Stomach smooth muscle (tissue), 2 donors: ENCODE measurements at regions not wholly inside any gene's neighbourhood (a gene's known extent, or its start where the extent isn't known, plus 50 kb on each side); places are given as distances from the start of the nearest gene placed in this dataset.
"Not testable (repeated sequence)": the region's sequence is repeated elsewhere in the genome, so short reads cannot be mapped to it uniquely, and the experiment has no call there.

Experiments used
- H3K27ac ChIP-seq: one replicate; pipeline ENCODE4 v1.7.0; 2013; ENCODE audit warnings: mild to moderate bottlenecking, low read length, inconsistent platforms
- H3K27me3 ChIP-seq, 2 donors: one replicate each; pipeline ENCODE4 v1.7.0; 2013; ENCODE audit warnings: low read length in 2 of 2; ENCODE audit not compliant: insufficient read depth in 2 of 2, control insufficient read depth in 1 of 2
- H3K36me3 ChIP-seq, 2 donors: one replicate each; pipeline ENCODE4 v1.7.0; 2013; ENCODE audit warnings: low read length in 2 of 2; ENCODE audit not compliant: control insufficient read depth in 2 of 2, insufficient read depth in 2 of 2
- H3K4me1 ChIP-seq: one replicate; pipeline ENCODE4 v1.7.0; 2013; ENCODE audit warnings: low read length; ENCODE audit not compliant: control insufficient read depth, insufficient read depth
- H3K4me3 ChIP-seq, 2 donors: one replicate each; pipeline ENCODE4 v1.7.0; 2013; ENCODE audit warnings: low read length in 2 of 2
- H3K9ac ChIP-seq, 2 donors: one replicate each; pipeline ENCODE4 v1.7.0; 2013; ENCODE audit warnings: low read length in 2 of 2, mild to moderate bottlenecking in 1 of 2
- H3K9me3 ChIP-seq, 2 donors: one replicate each; pipeline ENCODE4 v1.7.0; 2013; ENCODE audit warnings: low read length in 2 of 2; ENCODE audit not compliant: control insufficient read depth in 2 of 2
- donor health status: healthy.
- donor health status: Pancreatic carcinoma.

DNA sequence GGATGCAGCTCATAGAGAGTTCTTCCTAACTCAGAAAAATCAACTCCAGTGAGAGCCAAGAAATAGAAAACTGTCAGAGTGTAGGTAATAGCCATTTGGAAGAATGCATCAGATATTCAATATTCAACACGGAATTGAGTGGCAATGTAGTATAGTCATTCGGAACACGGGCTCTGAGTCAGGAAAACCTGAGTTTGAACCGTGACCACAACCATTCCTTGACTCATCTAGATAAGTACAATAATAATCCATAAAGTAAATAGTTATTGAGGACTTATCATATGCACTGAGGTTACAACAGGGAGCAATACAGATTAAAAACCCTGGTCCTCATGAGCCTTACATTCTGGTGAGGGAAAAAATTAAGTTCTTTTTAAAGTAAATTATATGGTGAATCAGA is 62.6 kb upstream of the PHF21A start:
- H3K9me3 ChIP-seq: no peaks in the 10 kb centered on the region
- no peaks in the 10 kb centered on the region for H3K4me1 ChIP-seq
- H3K36me3 ChIP-seq: no peaks in the 10 kb centered on the region
- H3K27me3 ChIP-seq: peaks cover 0 to 5% of the 10 kb centered on the region in 2 donors
- H3K9ac ChIP-seq: no peak overlapping the region
- no peak overlapping the region for H3K4me3 ChIP-seq
- no peak overlapping the region for H3K27ac ChIP-seq

DNA sequence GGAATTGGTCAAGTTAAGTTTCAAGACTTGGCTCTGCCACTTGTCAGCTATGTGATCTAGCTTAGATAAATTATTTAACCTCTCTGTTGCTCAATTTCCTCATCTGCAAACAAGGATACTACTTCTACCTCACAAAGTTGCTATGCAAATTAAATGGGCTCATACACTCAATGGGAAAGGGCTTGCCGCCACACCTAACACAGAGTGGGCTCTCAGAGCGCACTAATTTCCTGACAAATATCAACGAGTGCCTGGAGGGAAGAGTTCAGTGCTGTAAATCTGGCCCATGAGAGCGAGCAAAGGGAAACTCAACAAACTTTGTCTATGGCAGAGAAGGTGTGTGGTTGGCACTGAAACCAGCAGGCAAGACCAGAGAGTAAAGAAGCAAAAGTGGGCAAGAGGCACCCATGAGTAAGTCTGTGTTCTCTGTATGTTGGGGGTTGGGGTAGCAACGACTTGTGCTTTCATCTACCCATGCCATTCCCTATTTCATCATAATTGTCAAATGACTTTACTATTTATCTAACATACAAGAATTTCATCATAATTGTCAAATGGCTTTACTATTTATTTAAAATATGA is 60.7 kb upstream of the PHF21A start:
- H3K4me1 ChIP-seq: no peaks in the 10 kb centered on the region
- no peak overlapping the region for H3K9ac ChIP-seq
- H3K36me3 ChIP-seq: no peaks in the 10 kb centered on the region
- H3K4me3 ChIP-seq: no peak overlapping the region
- H3K27ac ChIP-seq: no peak overlapping the region
- H3K9me3 ChIP-seq: no peaks in the 10 kb centered on the region
- peaks cover 0 to 5% of the 10 kb centered on the region in 2 donors for H3K27me3 ChIP-seq

DNA sequence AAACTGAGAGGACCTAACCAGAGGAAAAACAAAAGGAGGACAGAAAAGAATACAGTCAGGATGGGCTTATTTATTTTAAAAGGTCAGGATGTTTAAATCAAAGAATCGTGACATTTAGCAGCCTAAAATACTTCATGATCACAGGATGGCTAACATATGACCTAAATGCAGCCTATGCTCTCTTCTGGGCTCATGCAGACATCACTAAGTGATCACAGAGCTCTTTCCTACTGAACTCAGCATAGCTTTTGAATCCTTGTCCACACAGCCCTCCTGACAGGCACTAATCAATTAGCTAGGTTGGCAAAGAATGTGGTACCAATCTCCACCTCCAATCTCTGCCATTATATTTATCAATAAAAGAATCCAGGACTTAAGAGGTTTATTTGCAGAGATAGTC is 60.1 kb upstream of the PHF21A start:
- Histone ChIP-seq H3K9ac (no peak overlapping the region), H3K9me3 (no peaks in the 10 kb centered on the region), H3K4me1 (no peaks in the 10 kb centered on the region), H3K27me3 (peaks cover 0 to 5% of the 10 kb centered on the region in 2 donors), H3K27ac (no peak overlapping the region), H3K36me3 (no peaks in the 10 kb centered on the region), H3K4me3 (no peak overlapping the region)

DNA sequence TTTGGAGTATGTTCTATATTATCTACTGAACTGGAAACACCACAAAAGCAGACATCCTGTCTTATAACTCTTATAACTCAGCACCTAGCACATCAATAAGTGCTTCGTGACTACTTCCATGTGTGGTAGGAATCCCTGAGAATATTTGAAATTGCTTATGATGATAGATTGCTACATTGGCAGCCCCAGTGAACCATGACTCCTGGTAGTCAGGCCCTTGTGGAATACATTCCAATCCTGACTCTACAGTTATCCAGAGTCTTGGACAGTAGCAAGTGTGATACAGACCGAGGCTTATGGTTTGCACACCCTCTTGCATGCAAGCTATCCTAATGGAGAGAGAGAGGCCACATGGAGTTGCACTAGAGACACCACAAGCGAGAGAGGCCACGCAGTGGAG is 59.5 kb upstream of the PHF21A start:
- Histone ChIP-seq H3K27me3 (peaks cover 0 to 5% of the 10 kb centered on the region in 2 donors), H3K9me3 (no peaks in the 10 kb centered on the region), H3K4me1 (no peaks in the 10 kb centered on the region), H3K36me3 (no peaks in the 10 kb centered on the region), H3K27ac (no peak overlapping the region), H3K9ac (no peak overlapping the region), H3K4me3 (no peak overlapping the region)

DNA sequence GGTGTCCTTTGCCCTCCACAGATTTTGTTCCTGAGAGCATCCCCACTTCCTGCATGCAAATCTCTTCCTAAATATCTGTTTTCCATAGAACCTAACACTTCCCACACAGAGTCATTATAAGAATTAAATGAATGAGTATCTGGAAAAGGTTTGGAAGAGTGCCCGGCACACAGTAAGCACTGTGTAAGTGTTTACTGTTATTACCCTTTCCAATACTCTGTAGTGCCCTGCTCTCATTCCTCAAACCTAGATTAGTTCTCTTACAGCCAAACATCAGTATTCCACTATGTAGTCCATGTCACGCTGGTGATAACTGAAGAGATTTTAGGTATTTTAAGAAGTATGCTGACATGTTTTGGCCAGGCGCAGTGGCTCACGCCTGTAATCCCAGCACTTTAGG is 57.3 kb upstream of the PHF21A start:
- Histone ChIP-seq H3K9me3 (no peaks in the 10 kb centered on the region), H3K36me3 (no peaks in the 10 kb centered on the region), H3K27me3 (peaks cover 0 to 6% of the 10 kb centered on the region in 2 donors), H3K9ac (no peak overlapping the region), H3K4me1 (no peaks in the 10 kb centered on the region), H3K27ac (no peak overlapping the region), H3K4me3 (no peak overlapping the region)

DNA sequence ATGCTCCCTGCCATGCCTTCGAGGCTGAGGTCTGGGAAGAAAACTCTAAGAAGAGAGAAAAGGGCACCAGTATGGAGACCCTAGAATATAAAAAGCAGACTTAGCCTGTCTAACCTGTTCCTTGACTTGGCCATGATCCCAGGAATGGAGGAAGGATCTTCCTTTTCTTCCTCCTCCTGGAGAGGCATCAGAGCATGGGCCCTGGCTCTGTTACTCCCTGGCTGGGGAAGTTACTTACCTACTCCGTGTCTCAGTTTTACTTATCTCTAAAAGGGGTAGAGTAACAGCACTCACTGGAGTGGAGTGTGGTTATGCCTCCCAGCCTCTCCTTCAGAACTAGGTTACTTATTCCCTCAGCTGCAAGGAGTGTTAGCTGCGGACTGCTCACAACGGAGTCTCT is 55.2 kb upstream of the PHF21A start:
- Histone ChIP-seq H3K9ac (no peak overlapping the region), H3K27ac (no peak overlapping the region), H3K4me3 (no peak overlapping the region), H3K27me3 (peaks cover 0 to 2% of the 10 kb centered on the region in 2 donors), H3K36me3 (no peaks in the 10 kb centered on the region), H3K4me1 (no peaks in the 10 kb centered on the region), H3K9me3 (no peaks in the 10 kb centered on the region)

DNA sequence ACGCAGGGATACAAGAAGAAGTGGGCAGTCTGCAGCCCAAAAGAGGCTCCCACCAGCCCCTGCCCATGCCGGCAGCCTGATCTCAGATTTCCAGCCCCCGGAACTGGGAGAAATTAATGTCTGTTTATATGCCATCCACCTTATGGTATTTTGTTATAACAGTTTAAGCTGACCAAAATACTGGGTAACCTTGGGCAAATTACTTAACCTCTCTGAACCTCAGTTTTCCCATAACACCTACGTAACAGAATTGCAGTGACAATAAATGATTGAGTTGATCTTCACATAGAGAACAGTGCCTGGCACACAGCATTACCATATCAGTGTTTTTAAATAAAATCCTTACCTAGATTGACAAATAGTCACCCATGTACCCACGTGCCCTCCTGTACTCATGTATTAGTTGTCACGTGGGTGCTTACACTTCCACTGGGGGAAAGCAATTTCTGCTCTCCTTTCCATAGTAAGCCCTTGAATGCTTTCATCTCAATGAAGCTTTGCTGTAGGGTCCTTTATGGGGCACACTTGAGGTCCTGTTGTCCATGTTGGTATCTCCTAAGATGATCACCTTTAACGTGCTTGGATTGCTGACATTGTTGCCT is 54.2 kb upstream of the PHF21A start:
- no peak overlapping the region for H3K4me3 ChIP-seq
- no peaks in the 10 kb centered on the region for H3K4me1 ChIP-seq
- H3K9me3 ChIP-seq: no peaks in the 10 kb centered on the region
- no peaks in the 10 kb centered on the region for H3K36me3 ChIP-seq
- H3K9ac ChIP-seq: no peak overlapping the region
- H3K27ac ChIP-seq: no peak overlapping the region
- peaks cover 0 to 2% of the 10 kb centered on the region in 2 donors for H3K27me3 ChIP-seq

DNA sequence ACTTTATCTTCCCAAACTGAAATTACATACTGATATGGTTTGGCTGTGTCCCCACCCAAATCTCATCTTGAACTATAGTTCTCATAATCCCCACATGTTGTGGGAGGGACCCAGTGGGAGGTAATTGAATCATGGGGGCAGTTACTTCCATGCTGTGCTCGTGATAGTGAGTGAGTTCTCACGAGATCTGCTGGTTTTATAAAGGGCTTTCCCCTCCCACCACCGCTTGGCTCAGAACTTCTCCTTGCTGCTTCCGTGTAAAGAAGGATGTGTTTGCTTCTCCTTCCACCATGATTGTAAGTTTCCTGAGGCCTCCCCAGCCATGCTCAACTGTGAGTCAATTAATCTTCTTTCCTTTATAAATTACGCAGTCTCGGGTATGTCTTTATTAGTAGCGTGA is 50.4 kb upstream of the PHF21A start:
- H3K36me3 ChIP-seq, H3K9me3 ChIP-seq, H3K27me3 ChIP-seq, H3K4me1 ChIP-seq, H3K4me3 ChIP-seq, H3K27ac ChIP-seq, H3K9ac ChIP-seq: not testable (repeated sequence)
